ENCODE measurements at regions not wholly inside any gene's neighbourhood (a gene's known extent, or its start where the extent isn't known, plus 50 kb on each side); places are given as distances from the start of the nearest gene placed in this dataset.

- DNase-seq (ENCODE audit: extremely low read depth in 1 of 4, low spot score in 3 of 4) (no peak), ATAC-seq (no peak), FAIRE-seq (no peak)
- Histone ChIP-seq H3K79me2 (ENCODE audit: control insufficient read depth, insufficient read depth, low read length) (no peaks in the 10 kb centered on the region), H4K20me1 (replicated peaks; ENCODE audit: control insufficient read depth, insufficient read depth, low read length) (no peaks in the 10 kb centered on the region; the same call in 1 of the 2 replicates), H3K9me3 (replicated peaks; ENCODE audit: control insufficient read depth, insufficient read depth, low read depth, low read length) (no peaks in the 10 kb centered on the region), H3K4me2 (ENCODE audit: insufficient read depth, low read length) (no peak overlapping the region), H3K27ac (ENCODE audit: extremely low read depth, low read depth, low read length) (no peak overlapping the region), H3K27me3 (ENCODE audit: control insufficient read depth in 2 of 2, insufficient read depth in 2 of 2, low read length in 2 of 2) (peaks cover 0 to 4% of the 10 kb centered on the region in 2 experiments; a peak in 3 of 5 replicates), H3K4me1 (replicated peaks in 1 of 2; ENCODE audit: control insufficient read depth in 2 of 2, insufficient read depth in 2 of 2, low read length in 2 of 2) (no peaks in the 10 kb centered on the region), H2AFZ (ENCODE audit: low read depth, low read length) (no peak overlapping the region), H3K9me1 (ENCODE audit: control insufficient read depth, insufficient read depth, low read length) (no peaks in the 10 kb centered on the region), H3K4me3 (no peak overlapping the region), H3K9ac (ENCODE audit: insufficient read depth in 1 of 2, low read depth in 2 of 2, low read length in 2 of 2) (no peak overlapping the region), H3K36me3 (ENCODE audit: control insufficient read depth, insufficient read depth, low read length) (no peaks in the 10 kb centered on the region)
- intact Hi-C loops (cut with micrococcal nuclease) (no loop called here), in situ Hi-C loops (cut with MboI) (no loop called here)
- ChIA-PET CTCF (ENCODE audit: low intra/inter-chr PET ratio) (no interaction called here), POLR2A (interaction anchor here (0.6 kb wide), 1 partner anchor 1587 kb away, joined by 3 read pairs; no protein-coding TSS in a partner anchor)
- no peak for TF ChIP-seq GTF2B (IDR thresholded peaks at IDR 0.05; ENCODE audit: extremely low read depth, insufficient read length)
- no peak for TF ChIP-seq BCL6 (CRISPR knock-in tag; IDR thresholded peaks at IDR 0.05)
- TF ChIP-seq POLR3A (IDR thresholded peaks at IDR 0.05; ENCODE audit: borderline replicate concordance, extremely low read depth, insufficient read depth, insufficient read length): no peak
- no TSS peak for BruUV-seq (replicated peaks)
Observed at GRCh38 chr4:16416601-16417000, 190.3 kb upstream of the TAPT1 start.

- no peak overlapping the region for H2AFZ ChIP-seq (ENCODE audit: low read depth, low read length)
- no peaks in the 10 kb centered on the region; the same call in 1 of the 2 replicates for H4K20me1 ChIP-seq (replicated peaks; ENCODE audit: control insufficient read depth, insufficient read depth, low read length)
- ATAC-seq: no peak
- no peaks in the 10 kb centered on the region for H3K9me3 ChIP-seq (replicated peaks; ENCODE audit: control insufficient read depth, insufficient read depth, low read depth, low read length)
- DNase-seq (ENCODE audit: extremely low read depth in 1 of 4, low spot score in 3 of 4): no peak
- H3K4me1 ChIP-seq (replicated peaks in 1 of 2; ENCODE audit: control insufficient read depth in 2 of 2, insufficient read depth in 2 of 2, low read length in 2 of 2): no peaks in the 10 kb centered on the region
- CTCF ChIA-PET (ENCODE audit: low intra/inter-chr PET ratio): no interaction called here
- H3K9ac ChIP-seq (ENCODE audit: insufficient read depth in 1 of 2, low read depth in 2 of 2, low read length in 2 of 2): no peak overlapping the region
- H3K27me3 ChIP-seq (ENCODE audit: control insufficient read depth in 2 of 2, insufficient read depth in 2 of 2, low read length in 2 of 2): peaks cover 0 to 4% of the 10 kb centered on the region in 2 experiments; a peak in 3 of 5 replicates
- no peak for TF ChIP-seq FOXP1 (CRISPR knock-in tag; IDR thresholded peaks at IDR 0.05)
- no peak for TF ChIP-seq ZNF224 (CRISPR knock-in tag; IDR thresholded peaks at IDR 0.05)
- TF ChIP-seq MEF2A (IDR thresholded peaks at IDR 0.05; ENCODE audit: control insufficient read depth, low read depth, low read length): no peak
- POLR2A ChIA-PET: no interaction called here
- BruUV-seq (replicated peaks): no TSS peak
- in situ Hi-C loops (cut with MboI) (no loop called here), intact Hi-C loops (cut with micrococcal nuclease) (no loop called here)
- no peaks in the 10 kb centered on the region for H3K79me2 ChIP-seq (ENCODE audit: control insufficient read depth, insufficient read depth, low read length)
- no peak for FAIRE-seq
- no peaks in the 10 kb centered on the region for H3K36me3 ChIP-seq (ENCODE audit: control insufficient read depth, insufficient read depth, low read length)
- H3K9me1 ChIP-seq (ENCODE audit: control insufficient read depth, insufficient read depth, low read length): no peaks in the 10 kb centered on the region
- no peak overlapping the region for H3K27ac ChIP-seq (ENCODE audit: extremely low read depth, low read depth, low read length)
- no peak overlapping the region for H3K4me2 ChIP-seq (ENCODE audit: insufficient read depth, low read length)
- H3K4me3 ChIP-seq: no peak overlapping the region
Observed at GRCh38 chr4:16415751-16416150, 189.5 kb upstream of the TAPT1 start.
